ENCODE measurements at regions not wholly inside any gene's neighbourhood (a gene's known extent, or its start where the extent isn't known, plus 50 kb on each side); places are given as distances from the start of the nearest gene placed in this dataset.

DNA sequence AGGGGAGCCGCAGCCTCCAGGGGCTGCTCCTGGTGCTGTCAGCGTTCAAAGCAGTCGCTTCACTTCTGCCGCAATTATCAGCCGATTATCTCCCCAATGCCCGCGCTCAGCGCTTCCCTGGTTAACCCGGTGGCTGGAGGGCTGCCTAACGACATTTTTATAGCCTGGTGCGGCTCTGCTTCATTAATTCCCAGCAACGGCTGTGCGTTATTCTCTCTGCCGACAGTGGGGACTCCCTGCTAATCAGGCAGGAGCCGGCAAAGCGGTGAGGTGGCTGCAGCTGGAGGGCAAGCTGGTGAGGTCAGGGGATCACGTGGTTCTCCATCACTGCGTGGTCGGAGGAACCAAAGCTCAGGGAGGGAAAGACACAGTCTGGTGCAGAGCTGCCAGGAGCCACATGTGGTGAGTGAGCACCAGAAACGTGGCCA, 62.9 kb downstream of the GLRX5 start:
- TF ChIP-seq CTCF (IDR thresholded peaks at IDR 0.05) (no peak), POLR2A (IDR thresholded peaks at IDR 0.05; ENCODE audit: low read depth) (no peak), POLR2AphosphoS5 (IDR thresholded peaks at IDR 0.05) (no peak), EP300 (IDR thresholded peaks at IDR 0.05) (no peak)
